GM23248 (cell line): ENCODE measurements at regions not wholly inside any gene's neighbourhood (a gene's known extent, or its start where the extent isn't known, plus 50 kb on each side); places are given as distances from the start of the nearest gene placed in this dataset. TPM values are rescaled to one million over a fixed set of nuclear protein-coding genes. Genes with fewer than 3 reads are reported as not detected.

Experiments used
- DNase-seq: peaks from one replicate; pipeline ENCODE4 v3.0.0-alpha.2; 2015
- H2AFZ ChIP-seq: fragments of 200-600 bp; sonication (generic); 2 replicates; pipeline ENCODE4 v1.6.1; 2016; ENCODE audit warnings: antibody characterized with exemption
- H3F3A ChIP-seq: fragments of 200-600 bp; sonication (generic); 2 replicates; pipeline ENCODE4 v1.6.1; 2016; ENCODE audit warnings: mild to moderate bottlenecking, antibody characterized with exemption, mixed run types; ENCODE audit not compliant: insufficient read depth
- H3K27ac ChIP-seq: fragments of 200-600 bp; sonication (generic); 2 replicates; pipeline ENCODE4 v1.5.1; 2016; ENCODE audit warnings: mild to moderate bottlenecking
- H3K27me3 ChIP-seq: fragments of 200-600 bp; sonication (generic); replicated peaks from 2 replicates; pipeline ENCODE4 v1.6.1; 2016; ENCODE audit warnings: mild to moderate bottlenecking; ENCODE audit not compliant: insufficient read depth
- H3K36me3 ChIP-seq: fragments of 200-600 bp; sonication (generic); 2 replicates; pipeline ENCODE4 v1.6.1; 2016; ENCODE audit warnings: low read depth, mild to moderate bottlenecking
- H3K4me1 ChIP-seq: fragments of 200-600 bp; sonication (generic); 2 replicates; pipeline ENCODE4 v1.6.1; 2016; ENCODE audit warnings: mild to moderate bottlenecking; ENCODE audit not compliant: insufficient read depth
- H3K4me2 ChIP-seq: fragments of 200-600 bp; sonication (generic); one replicate; pipeline ENCODE4 v1.6.1; 2016; ENCODE audit warnings: mild to moderate bottlenecking; ENCODE audit not compliant: unreplicated experiment
- H3K4me3 ChIP-seq: fragments of 200-600 bp; sonication (generic); 2 replicates; pipeline ENCODE4 v1.5.1; 2016; ENCODE audit warnings: mild to moderate bottlenecking
- H3K79me2 ChIP-seq: fragments of 200-600 bp; sonication (generic); 2 replicates; pipeline ENCODE4 v1.6.1; 2016; ENCODE audit warnings: mild to moderate bottlenecking; ENCODE audit not compliant: insufficient read depth
- H3K9ac ChIP-seq: fragments of 200-600 bp; sonication (generic); 2 replicates; pipeline ENCODE4 v1.6.1; 2016; ENCODE audit warnings: mild to moderate bottlenecking
- H3K9me2 ChIP-seq: fragments of 200-600 bp; sonication (generic); 2 replicates; pipeline ENCODE4 v1.6.1; 2016; ENCODE audit warnings: mixed run types, mild to moderate bottlenecking, moderate library complexity; ENCODE audit not compliant: insufficient read depth
- H3K9me3 ChIP-seq: fragments of 200-600 bp; sonication (generic); one replicate; pipeline ENCODE4 v1.6.1; 2017; ENCODE audit warnings: low read depth
- H4K20me1 ChIP-seq: fragments of 200-600 bp; sonication (generic); 2 replicates; pipeline ENCODE4 v1.6.0; 2016; ENCODE audit not compliant: insufficient read depth
- EZH2 ChIP-seq: fragments of 200-600 bp; sonication (generic); IDR thresholded peaks from 2 replicates; pipeline ENCODE4 v1.6.1; 2018; ENCODE audit warnings: antibody characterized with exemption, mild to moderate bottlenecking; ENCODE audit not compliant: insufficient read depth, poor library complexity, severe bottlenecking
- EZH2phosphoT487 ChIP-seq: fragments of 200-600 bp; sonication (generic); IDR thresholded peaks from 2 replicates; pipeline ENCODE4 v1.6.1; 2018; ENCODE audit warnings: antibody characterized with exemption, moderate library complexity, mild to moderate bottlenecking, low read depth; ENCODE audit not compliant: insufficient read depth
- WGBS, 2 experiments: methylation state at CpG; one replicate each; pipeline ENCODE4 v1.1.6; 2015 to 2017; ENCODE audit warnings: low lambda C conversion rate in 2 of 2, low coverage in 1 of 2; ENCODE audit errors: missing lambda C conversion rate in 2 of 2; 5-methylcytosine and 5-hydroxymethylcytosine counted together
- in situ Hi-C: fragments of 300-500 bp; cut with MboI; formaldehyde crosslinking; loops from 2 replicates; pipeline ENCODE4 v1.15.0; 2020
- small RNA-seq: library from RNA; depleted of rRNA; stranded (forward); fragments of <200 nt; gene quantifications from one replicate; pipeline ENCODE3, GENCODE V24; 2014; ENCODE audit warnings: low read depth, low replicate concordance

GRCh38 chr3:89043406-89043932 is 64.0 kb upstream of the EPHA3 start:
- no peak overlapping the region for H3K4me3 ChIP-seq
- H3K36me3 ChIP-seq, result no peaks in the 10 kb centered on the region
- H3K9me3 ChIP-seq, result no peaks in the 10 kb centered on the region
- 35 to 39% methylated on average over 6 of the region's 6 CpGs for WGBS, 2 experiments
- H3K9me2 ChIP-seq, result no peaks in the 10 kb centered on the region
- in situ Hi-C loops, result no loop called here
- peaks cover 18% of the 10 kb centered on the region for H3K27me3 ChIP-seq
- H3K9ac ChIP-seq, result no peak overlapping the region
- no peaks in the 10 kb centered on the region for H4K20me1 ChIP-seq
- H3K79me2 ChIP-seq, result no peaks in the 10 kb centered on the region
- TF ChIP-seq EZH2phosphoT487, result no peak
- no peak for TF ChIP-seq EZH2
- no peaks in the 10 kb centered on the region for H3K4me1 ChIP-seq
- H3K4me2 ChIP-seq, result no peak overlapping the region
- no peak for DNase-seq
- no peak overlapping the region for H3K27ac ChIP-seq
- H2AFZ ChIP-seq, result no peak overlapping the region
- no peaks in the 10 kb centered on the region for H3F3A ChIP-seq

- Histone ChIP-seq H3K9ac (no peak overlapping the region), H4K20me1 (no peaks in the 10 kb centered on the region), H3K27ac (no peak overlapping the region), H3K36me3 (no peaks in the 10 kb centered on the region), H3K4me1 (no peaks in the 10 kb centered on the region), H3K9me3 (no peaks in the 10 kb centered on the region), H3K4me2 (no peak overlapping the region), H3K9me2 (no peaks in the 10 kb centered on the region), H2AFZ (no peak overlapping the region), H3K27me3 (0 out of 2 replicates have a peak, but pooled peaks cover 19% of the 10 kb centered on the region), H3K4me3 (no peak overlapping the region), H3F3A (no peaks in the 10 kb centered on the region), H3K79me2 (no peaks in the 10 kb centered on the region)
- no peak for DNase-seq
- WGBS, 2 experiments, result 21 to 26% methylated on average over 1 of the region's 1 CpG
- TF ChIP-seq EZH2, result no peak
- in situ Hi-C loops, result no loop called here
Measured at GRCh38 chr3:89046661-89047060, 60.8 kb upstream of the EPHA3 start.

GRCh38 chr3:89049119-89049518 is 58.3 kb upstream of the EPHA3 start:
- H3K9ac ChIP-seq, result no peak overlapping the region
- no peak overlapping the region for H3K27ac ChIP-seq
- no peaks in the 10 kb centered on the region for H3K4me1 ChIP-seq
- 47 to 55% methylated on average over 2 of the region's 2 CpGs for WGBS, 2 experiments
- 0 out of 2 replicates have a peak, but pooled peaks cover 23% of the 10 kb centered on the region for H3K27me3 ChIP-seq
- H3K9me3 ChIP-seq, result no peaks in the 10 kb centered on the region
- H2AFZ ChIP-seq, result no peak overlapping the region
- H3K4me3 ChIP-seq, result no peak overlapping the region
- no peaks in the 10 kb centered on the region for H3K36me3 ChIP-seq
- no peaks in the 10 kb centered on the region for H3F3A ChIP-seq
- no peaks in the 10 kb centered on the region for H3K79me2 ChIP-seq
- TF ChIP-seq EZH2phosphoT487, result no peak
- TF ChIP-seq EZH2, result no peak
- H3K9me2 ChIP-seq, result no peaks in the 10 kb centered on the region
- H4K20me1 ChIP-seq, result no peaks in the 10 kb centered on the region
- DNase-seq, result no peak
- in situ Hi-C loops, result no loop called here
- no peak overlapping the region for H3K4me2 ChIP-seq

GRCh38 chr3:89052386-89052785 is 55.0 kb upstream of the EPHA3 start:
- Histone ChIP-seq H3K4me1 (no peaks in the 10 kb centered on the region), H3K4me3 (no peak overlapping the region), H2AFZ (no peak overlapping the region), H3K27ac (no peak overlapping the region), H3K36me3 (no peaks in the 10 kb centered on the region), H3K9me3 (no peaks in the 10 kb centered on the region), H3K79me2 (no peaks in the 10 kb centered on the region), H4K20me1 (no peaks in the 10 kb centered on the region), H3K9me2 (no peaks in the 10 kb centered on the region), H3F3A (no peaks in the 10 kb centered on the region), H3K27me3 (0 out of 2 replicates have a peak, but pooled peaks cover 9% of the 10 kb centered on the region), H3K4me2 (no peak overlapping the region), H3K9ac (no peak overlapping the region)
- TF ChIP-seq EZH2, result no peak
- TF ChIP-seq EZH2phosphoT487, result no peak
- in situ Hi-C loops, result no loop called here
- no peak for DNase-seq
- WGBS, 2 experiments, result 50 to 76% methylated on average over 2 of the region's 3 CpGs

- H3K9me3 ChIP-seq, result no peaks in the 10 kb centered on the region
- H3K4me1 ChIP-seq, result peaks cover 12% of the 10 kb centered on the region; the same call in 1 of the 2 replicates
- no peaks in the 10 kb centered on the region for H4K20me1 ChIP-seq
- H3K4me2 ChIP-seq, result no peak overlapping the region
- H2AFZ ChIP-seq, result no peak overlapping the region
- no peaks in the 10 kb centered on the region for H3K9me2 ChIP-seq
- TF ChIP-seq EZH2phosphoT487 (no peak), EZH2 (no peak)
- H3K4me3 ChIP-seq, result no peak overlapping the region
- no peak for DNase-seq
- in situ Hi-C loops, result no loop called here
- H3K27me3 ChIP-seq, result 0 out of 2 replicates have a peak, but pooled peaks cover under 1% of the 10 kb centered on the region
- H3K79me2 ChIP-seq, result no peaks in the 10 kb centered on the region
- no peak overlapping the region for H3K9ac ChIP-seq
- H3K27ac ChIP-seq, result no peak overlapping the region
- no peaks in the 10 kb centered on the region for H3K36me3 ChIP-seq
- 45 to 58% methylated on average over 4 of the region's 4 CpGs for WGBS, 2 experiments
- H3F3A ChIP-seq, result no peaks in the 10 kb centered on the region
Measured at GRCh38 chr3:89057398-89057797, 50.0 kb upstream of the EPHA3 start.

Small RNA genes lying in the stretch of these regions (small RNA-seq; reads per million reads assigned to genes)
- gene RF00019, result not detected
